Esophagus muscularis mucosa (tissue), 4 donors: ENCODE measurements at regions not wholly inside any gene's neighbourhood (a gene's known extent, or its start where the extent isn't known, plus 50 kb on each side); places are given as distances from the start of the nearest gene placed in this dataset.
"Not testable (repeated sequence)": the region's sequence is repeated elsewhere in the genome, so short reads cannot be mapped to it uniquely, and the experiment has no call there.

Experiments
- DNase-seq: peaks from one replicate; pipeline ENCODE4 v3.0.0-alpha.2; 2017; ENCODE audit errors: extremely low spot score
- H3K27ac ChIP-seq, 4 donors: fragments of 200-600 bp; sonication (generic); replicated peaks in 1 of 4; 1 replicate in 3 of 4; 2 replicates in 1 of 4; pipeline ENCODE4 v1.5.1; 2016 to 2019; ENCODE audit warnings: mild to moderate bottlenecking in 1 of 4
- H3K27me3 ChIP-seq, 4 donors: fragments of 200-600 bp; sonication (generic); one replicate each; pipeline versions ENCODE4 v1.5.1 to v1.6.0; 2016 to 2019
- H3K36me3 ChIP-seq, 4 donors: fragments of 200-600 bp; sonication (generic); one replicate each; pipeline ENCODE4 v1.5.1; 2016 to 2019
- H3K4me1 ChIP-seq, 4 donors: fragments of 200-600 bp; sonication (generic); one replicate each; pipeline ENCODE4 v1.5.1; 2016 to 2019
- H3K4me3 ChIP-seq, 4 donors: fragments of 200-600 bp; sonication (generic); 1 replicate in 2 of 4; 2 replicates in 2 of 4; pipeline ENCODE4 v1.5.1; 2016 to 2019; ENCODE audit warnings: mild to moderate bottlenecking in 4 of 4, moderate library complexity in 1 of 4
- H3K9me3 ChIP-seq, 4 donors: fragments of 200-600 bp; sonication (generic); 1 replicate in 3 of 4; 2 replicates in 1 of 4; pipeline ENCODE4 v1.5.1; 2016 to 2019
- EP300 ChIP-seq: sonication (generic); formaldehyde crosslinking; IDR thresholded peaks from one replicate; pipeline ENCODE4 v1.6.1; 2017; ENCODE audit warnings: antibody characterized with exemption
- POLR2A ChIP-seq: fragments of 450-650 bp; IDR thresholded peaks from one replicate; pipeline ENCODE4 v1.6.1; 2017; ENCODE audit warnings: antibody characterized with exemption, moderate library complexity, mild to moderate bottlenecking, low read depth
- POLR2AphosphoS5 ChIP-seq, 2 donors: sonication (generic); formaldehyde crosslinking; IDR thresholded peaks; one replicate each; pipeline ENCODE4 v1.6.1; 2017; ENCODE audit warnings: antibody characterized with exemption in 2 of 2
- WGBS: methylation state at CpG from one replicate; pipeline ENCODE4 v1.1.5; 2018; 5-methylcytosine and 5-hydroxymethylcytosine counted together
- intact Hi-C: fragments of 100-400 bp; cut with DNase I; formaldehyde crosslinking; loops from one replicate; pipeline ENCODE4 v1.15.1; 2023
- TF ChIP-seq, protein P1 (sequence below), 3 experiments: fragments of 200-600 bp in 2 of 3; fragments of 450-650 bp in 1 of 3; sonication (generic) in 2 of 3; IDR thresholded peaks; one replicate each; pipeline ENCODE4 v1.5.1; 2017 to 2019; ENCODE audit warnings: antibody characterized with exemption in 3 of 3, mild to moderate bottlenecking in 2 of 3, moderate library complexity in 1 of 3

DNA sequence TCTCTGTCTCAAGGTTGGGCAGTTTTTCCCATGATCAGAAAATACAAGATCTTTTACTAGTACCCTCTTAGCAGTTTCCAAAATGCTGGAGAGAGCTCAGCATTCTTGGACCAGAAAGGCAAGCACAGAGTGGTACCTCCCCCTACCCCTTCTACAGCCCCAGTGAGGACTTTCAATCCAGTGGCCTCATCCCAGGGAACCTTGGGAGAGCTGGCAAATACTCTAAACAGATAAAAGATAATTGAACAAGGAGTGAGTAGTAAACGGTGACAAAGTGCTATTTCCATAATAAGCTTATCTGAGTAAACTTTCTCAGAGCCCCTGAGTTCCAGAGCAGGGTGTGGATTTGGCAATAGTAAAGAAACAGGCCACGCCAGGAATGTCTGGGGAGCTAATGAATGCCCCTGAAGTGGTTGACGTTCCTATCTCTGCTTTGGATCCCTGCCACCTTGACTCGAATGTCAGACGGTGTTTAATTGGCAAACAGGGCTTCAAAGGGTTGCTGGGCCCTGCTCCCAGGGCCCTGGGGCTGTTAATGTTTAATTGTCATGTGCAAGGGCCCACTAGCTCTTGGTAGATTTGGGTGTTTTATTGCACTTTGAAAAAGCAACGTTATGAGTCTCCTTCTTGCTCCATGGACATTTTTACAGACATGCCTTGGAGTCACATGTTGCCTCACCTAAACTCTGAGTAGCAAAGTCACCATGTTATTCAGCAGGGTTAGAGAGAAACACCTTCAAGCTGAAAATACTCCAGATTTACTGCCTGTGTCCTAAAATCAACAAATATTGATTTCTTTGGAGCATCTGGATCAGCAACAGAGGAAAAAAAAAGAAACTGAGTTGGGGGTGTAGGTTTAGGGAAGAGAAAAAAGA is 239.9 kb downstream of the CYRIA start:
- H3K27ac ChIP-seq = no peak overlapping the region
- intact Hi-C loops = no loop called here

DNA sequence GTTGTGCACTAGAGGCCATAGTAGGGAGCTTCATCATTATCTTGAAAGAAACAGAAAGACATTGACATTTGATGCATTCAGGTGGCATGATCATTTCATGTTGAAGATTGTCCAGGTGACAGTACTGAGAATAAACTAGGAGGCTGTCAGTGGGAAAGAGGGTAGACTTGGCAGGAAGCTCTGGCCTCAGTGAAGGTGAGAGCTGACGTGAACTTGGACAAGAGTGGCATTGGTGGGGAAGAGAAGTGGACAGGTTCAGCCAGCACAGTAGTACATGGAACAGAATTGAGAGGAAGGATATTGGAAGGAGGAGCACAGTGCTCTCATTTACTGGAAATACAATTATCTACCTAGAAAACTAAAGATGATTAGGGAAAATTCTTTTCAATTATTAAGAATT is 245.2 kb downstream of the CYRIA start:
- intact Hi-C loops = no loop called here

More for the DNA sequence above, 239.9 kb downstream of the CYRIA start:
- Histone ChIP-seq H3K4me1 (no peaks in the 10 kb centered on the region), H3K36me3 (no peaks in the 10 kb centered on the region), H3K9me3 (no peaks in the 10 kb centered on the region), H3K4me3 (no peak overlapping the region), H3K27me3 (no peaks in the 10 kb centered on the region)
- 33% methylated on average over 6 of the region's 6 CpGs for WGBS
- no peak for DNase-seq
- TF ChIP-seq POLR2A (no peak), EP300 (no peak), POLR2AphosphoS5 (IDR thresholded peaks at IDR 0.05) (no peak)
- TF ChIP-seq, protein P1, sequence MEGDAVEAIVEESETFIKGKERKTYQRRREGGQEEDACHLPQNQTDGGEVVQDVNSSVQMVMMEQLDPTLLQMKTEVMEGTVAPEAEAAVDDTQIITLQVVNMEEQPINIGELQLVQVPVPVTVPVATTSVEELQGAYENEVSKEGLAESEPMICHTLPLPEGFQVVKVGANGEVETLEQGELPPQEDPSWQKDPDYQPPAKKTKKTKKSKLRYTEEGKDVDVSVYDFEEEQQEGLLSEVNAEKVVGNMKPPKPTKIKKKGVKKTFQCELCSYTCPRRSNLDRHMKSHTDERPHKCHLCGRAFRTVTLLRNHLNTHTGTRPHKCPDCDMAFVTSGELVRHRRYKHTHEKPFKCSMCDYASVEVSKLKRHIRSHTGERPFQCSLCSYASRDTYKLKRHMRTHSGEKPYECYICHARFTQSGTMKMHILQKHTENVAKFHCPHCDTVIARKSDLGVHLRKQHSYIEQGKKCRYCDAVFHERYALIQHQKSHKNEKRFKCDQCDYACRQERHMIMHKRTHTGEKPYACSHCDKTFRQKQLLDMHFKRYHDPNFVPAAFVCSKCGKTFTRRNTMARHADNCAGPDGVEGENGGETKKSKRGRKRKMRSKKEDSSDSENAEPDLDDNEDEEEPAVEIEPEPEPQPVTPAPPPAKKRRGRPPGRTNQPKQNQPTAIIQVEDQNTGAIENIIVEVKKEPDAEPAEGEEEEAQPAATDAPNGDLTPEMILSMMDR (IDR thresholded peaks at IDR 0.05) = no peak

DNA sequence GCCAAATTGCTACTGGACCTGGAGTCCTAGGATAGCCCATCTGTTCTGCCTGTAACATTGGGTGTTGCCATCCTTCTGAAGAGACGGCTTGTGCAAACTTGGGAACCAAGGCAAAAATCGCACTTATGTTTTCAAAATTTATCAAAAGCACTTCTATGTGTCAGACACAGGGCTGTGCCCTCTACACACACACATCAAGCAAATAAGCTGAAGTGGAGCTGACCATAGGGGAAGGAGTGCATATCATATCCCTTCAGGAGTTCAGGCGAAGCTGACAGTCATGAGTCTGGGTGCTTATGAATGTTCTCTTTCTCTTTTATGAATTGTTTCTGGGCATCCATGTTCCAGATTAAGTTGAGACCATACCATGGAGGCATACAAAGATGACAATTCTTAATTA is 247.9 kb downstream of the CYRIA start:
- Histone ChIP-seq H3K4me3 (no peak overlapping the region), H3K4me1 (no peaks in the 10 kb centered on the region), H3K27ac (no peak overlapping the region), H3K9me3 (no peaks in the 10 kb centered on the region), H3K36me3 (no peaks in the 10 kb centered on the region), H3K27me3 (no peaks in the 10 kb centered on the region)
- intact Hi-C loops = no loop called here
- 94% methylated on average over 3 of the region's 3 CpGs for WGBS
- TF ChIP-seq, protein P1 (IDR thresholded peaks at IDR 0.05) = no peak
- TF ChIP-seq POLR2A (no peak), EP300 (no peak), POLR2AphosphoS5 (IDR thresholded peaks at IDR 0.05) (no peak)
- DNase-seq = no peak

More for the DNA sequence above, 245.2 kb downstream of the CYRIA start:
- WGBS = 91% methylated on average over 1 of the region's 1 CpG
- Histone ChIP-seq H3K4me1 (no peaks in the 10 kb centered on the region), H3K27ac (no peak overlapping the region), H3K4me3 (no peak overlapping the region), H3K27me3 (no peaks in the 10 kb centered on the region), H3K9me3 (no peaks in the 10 kb centered on the region), H3K36me3 (no peaks in the 10 kb centered on the region)
- TF ChIP-seq POLR2AphosphoS5 (IDR thresholded peaks at IDR 0.05) (no peak), EP300 (no peak), POLR2A (no peak)
- TF ChIP-seq, protein P1 (IDR thresholded peaks at IDR 0.05) = no peak
- DNase-seq = no peak

DNA sequence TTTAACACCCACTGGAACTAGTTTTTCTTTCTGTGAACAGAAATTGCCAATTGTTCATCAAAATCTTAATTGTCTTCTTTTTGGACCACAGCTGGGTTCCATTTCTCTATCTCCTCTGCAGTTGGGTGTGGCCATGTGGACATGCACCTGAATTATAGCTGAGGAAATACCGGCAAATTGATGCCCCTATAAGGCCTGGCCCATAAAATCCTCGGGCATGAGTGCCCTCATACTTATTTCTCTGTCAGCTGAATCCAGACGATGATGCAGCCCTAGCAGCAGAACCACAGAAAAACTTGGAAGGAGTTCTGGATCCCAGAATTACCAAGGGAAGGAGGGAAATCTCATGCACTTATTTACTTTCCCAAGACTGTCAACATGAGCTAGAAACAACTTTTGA is 249.0 kb downstream of the CYRIA start:
- H3K27ac ChIP-seq = no peak overlapping the region
- no peaks in the 10 kb centered on the region for H3K27me3 ChIP-seq
- H3K4me3 ChIP-seq = no peak overlapping the region
- no peak for TF ChIP-seq POLR2A
- TF ChIP-seq, protein P1 (IDR thresholded peaks at IDR 0.05) = no peak
- no peak for TF ChIP-seq EP300
- TF ChIP-seq POLR2AphosphoS5 (IDR thresholded peaks at IDR 0.05) = no peak
- intact Hi-C loops = no loop called here
- H3K9me3 ChIP-seq = no peaks in the 10 kb centered on the region
- DNase-seq = no peak
- WGBS = 91% methylated on average over 3 of the region's 3 CpGs
- H3K4me1 ChIP-seq = no peaks in the 10 kb centered on the region
- H3K36me3 ChIP-seq = no peaks in the 10 kb centered on the region

DNA sequence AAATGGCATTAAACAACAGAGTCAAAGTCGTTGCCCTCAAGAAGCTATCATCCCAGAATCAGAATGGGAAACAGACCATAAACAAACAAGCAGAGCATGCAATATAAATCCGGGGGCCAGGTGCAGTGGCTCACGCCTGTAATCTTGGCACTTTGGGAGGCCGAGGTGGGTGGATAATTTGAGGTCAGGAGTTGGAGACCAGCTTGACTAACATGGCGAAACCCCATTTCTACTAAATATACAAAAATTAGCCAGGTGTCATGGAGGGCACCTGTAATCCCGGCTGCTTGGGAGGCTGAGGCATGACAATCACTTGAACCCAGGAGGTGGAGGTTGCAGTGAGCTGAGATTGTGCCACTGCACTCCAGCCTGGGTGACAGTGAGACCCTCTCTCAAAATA is 249.8 kb downstream of the CYRIA start:
- H3K9me3 ChIP-seq, H3K27me3 ChIP-seq, H3K4me3 ChIP-seq, H3K27ac ChIP-seq, H3K4me1 ChIP-seq, intact Hi-C loops, H3K36me3 ChIP-seq, DNase-seq: not testable (repeated sequence)
- WGBS = 93% methylated on average over 6 of the region's 6 CpGs
